GOT3 (cell line): ENCODE measurements at regions not wholly inside any gene's neighbourhood (a gene's known extent, or its start where the extent isn't known, plus 50 kb on each side); places are given as distances from the start of the nearest gene placed in this dataset.

Experiments
- DNase-seq: peaks from one replicate; lab custom pipeline; 2025; ENCODE audit warnings: mixed read lengths; lab: John Stamatoyannopoulos, UW

DNA sequence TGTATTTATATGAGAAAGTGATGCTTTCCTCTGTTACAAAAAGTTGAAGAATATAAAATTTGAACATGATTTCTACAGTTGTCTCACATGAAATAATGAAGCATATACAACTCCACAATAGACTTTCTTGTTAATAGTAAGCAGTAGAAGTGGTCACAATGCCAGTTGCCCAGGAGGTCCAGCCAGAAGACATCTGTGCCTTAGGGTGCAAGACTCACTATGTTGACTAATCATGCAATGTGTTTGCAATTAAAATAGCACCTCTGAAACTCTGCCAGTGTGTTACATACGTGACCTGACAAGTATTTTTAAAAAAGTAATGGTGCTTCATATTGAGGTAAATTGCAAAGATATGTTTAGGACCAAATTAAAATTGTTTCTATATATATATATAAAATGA, 547.2 kb downstream of the ETV1 start:
- DNase-seq: no peak

DNA sequence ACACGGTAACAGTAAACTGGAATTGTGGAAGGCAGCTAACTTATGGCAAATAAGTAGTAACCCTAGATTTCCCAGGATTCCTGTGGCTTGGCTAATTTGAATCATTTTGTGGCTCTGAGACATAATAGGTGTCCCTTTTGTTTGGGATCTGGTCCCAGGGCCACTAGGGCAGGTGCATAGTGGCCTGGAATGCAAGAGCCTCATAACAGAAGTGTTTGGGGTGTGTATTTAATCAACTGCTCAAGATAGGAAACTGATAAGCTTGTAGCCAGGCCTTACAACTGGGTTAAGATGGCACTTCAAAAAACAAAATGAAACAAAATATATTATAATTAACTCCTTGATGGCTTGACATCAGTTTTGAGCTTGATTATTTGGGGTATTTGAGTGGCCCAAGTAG, 541.8 kb downstream of the ETV1 start:
- no peak for DNase-seq

DNA sequence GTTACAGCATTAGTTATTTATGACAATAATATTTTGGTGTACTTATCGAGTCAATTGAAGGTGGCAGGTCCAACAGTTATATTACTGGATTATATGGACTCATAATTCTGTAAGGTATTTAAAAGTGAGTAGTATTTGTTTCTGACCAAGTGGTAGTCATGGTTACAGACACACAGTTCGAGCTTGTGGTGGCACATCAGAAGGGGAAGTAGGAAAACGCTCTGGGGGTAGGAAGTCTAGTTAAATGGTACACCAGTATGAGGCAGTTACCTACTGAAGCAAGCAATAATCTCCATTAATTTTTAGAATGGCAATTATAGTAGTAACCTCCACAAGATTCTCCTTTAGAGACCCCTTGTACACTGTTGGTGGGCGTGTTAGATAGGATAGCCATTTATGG, 541.2 kb downstream of the ETV1 start:
- no peak for DNase-seq

DNA sequence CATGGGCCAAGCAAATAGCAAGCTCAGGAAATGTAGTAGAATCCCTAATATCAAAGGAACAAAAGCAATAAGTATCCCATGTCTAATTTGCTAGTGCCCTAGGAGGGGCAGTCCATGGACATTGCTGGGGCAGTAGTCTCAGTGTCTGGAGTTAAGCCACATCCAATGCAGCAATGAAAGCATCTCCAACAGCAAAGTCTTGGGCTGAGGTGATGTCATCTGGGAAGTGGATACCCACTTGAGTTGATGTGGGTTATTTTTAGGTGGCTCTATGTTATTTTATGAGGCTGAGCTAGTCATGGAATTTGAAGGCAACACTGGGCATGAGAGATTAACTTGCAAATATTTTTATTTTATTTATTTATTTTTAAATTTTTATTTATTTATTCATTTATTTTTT, 540.0 kb downstream of the ETV1 start:
- no peak for DNase-seq

DNA sequence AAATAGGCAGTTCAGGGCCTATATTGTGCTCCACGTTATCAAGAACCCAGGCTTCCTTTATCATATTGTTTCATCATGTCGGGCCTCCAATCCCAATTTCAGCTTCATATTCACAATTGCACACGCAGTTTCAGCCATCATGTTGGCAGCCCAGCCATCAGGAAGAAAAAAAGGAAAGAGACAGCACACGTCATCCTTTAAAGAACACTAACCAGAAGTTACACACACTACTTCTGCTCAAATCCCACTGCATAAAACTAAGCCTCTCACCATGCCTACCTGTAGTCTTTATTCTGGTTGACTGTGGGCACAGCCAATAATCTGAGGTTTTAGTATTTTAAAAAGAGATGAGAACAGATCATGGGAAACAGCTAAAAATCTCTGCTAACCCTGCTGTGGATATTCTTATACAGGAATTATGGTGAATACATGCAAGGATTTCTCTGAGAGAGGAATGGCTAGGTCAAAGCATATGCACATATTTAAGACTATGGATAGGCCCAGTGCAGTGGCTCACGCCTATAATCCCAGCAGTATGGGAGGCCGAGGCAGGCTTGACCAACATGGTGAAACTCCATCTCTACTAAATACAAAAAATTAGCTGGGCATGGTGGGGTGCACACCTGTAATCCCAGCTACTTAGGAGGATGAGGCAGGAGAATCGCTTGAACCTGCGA, 534.4 kb downstream of the ETV1 start:
- no peak for DNase-seq

DNA sequence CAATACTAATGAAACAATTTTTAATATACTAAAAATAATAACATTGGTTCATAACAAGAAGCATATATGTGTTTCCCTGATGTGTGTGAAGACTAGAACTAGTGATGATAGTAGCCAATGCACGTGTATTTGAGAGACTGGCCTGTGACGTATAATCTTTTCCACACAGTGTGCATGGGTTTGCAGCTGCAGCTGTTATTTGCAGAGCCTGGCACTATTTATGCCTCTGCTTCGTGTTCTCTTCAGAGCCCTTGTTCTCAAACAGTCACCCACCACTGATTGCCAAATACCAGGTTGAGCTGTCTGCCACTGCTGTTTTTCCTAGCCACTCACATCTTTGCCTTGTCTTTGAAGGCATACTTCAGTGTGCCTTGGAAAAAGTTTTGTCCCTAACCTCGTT, 531.7 kb downstream of the ETV1 start:
- DNase-seq: no peak

DNA sequence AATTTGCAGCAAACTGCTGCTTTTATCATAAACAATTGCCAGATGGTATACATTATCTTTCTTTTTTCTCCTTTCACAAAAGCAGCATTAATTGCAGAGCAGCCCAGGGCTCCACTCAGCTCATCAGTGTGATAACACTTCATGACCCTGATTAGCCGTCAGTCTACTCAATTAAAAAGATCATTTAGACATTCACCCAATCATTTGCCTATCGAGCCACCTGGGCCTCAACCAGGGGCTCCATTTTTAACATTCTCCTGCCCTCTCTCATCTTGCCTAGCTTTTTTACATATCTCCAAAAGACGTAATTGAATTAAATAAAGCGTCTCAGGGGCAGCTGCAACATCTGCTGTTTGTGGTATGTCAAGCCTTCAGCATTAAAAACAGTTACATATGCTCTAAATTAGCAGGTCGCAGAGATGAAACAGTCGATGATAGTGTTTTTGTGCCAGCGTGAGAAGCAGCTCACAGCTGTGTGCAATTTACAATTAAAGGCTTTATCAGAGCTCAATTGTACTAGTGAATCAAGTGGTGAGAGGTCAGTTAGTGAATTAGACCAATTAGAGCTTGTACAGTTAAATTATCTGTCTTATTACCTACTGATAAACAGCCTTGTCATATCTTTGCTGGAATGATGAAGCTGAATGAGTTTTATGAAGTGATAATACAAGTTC, 522.5 kb downstream of the ETV1 start:
- no peak for DNase-seq

DNA sequence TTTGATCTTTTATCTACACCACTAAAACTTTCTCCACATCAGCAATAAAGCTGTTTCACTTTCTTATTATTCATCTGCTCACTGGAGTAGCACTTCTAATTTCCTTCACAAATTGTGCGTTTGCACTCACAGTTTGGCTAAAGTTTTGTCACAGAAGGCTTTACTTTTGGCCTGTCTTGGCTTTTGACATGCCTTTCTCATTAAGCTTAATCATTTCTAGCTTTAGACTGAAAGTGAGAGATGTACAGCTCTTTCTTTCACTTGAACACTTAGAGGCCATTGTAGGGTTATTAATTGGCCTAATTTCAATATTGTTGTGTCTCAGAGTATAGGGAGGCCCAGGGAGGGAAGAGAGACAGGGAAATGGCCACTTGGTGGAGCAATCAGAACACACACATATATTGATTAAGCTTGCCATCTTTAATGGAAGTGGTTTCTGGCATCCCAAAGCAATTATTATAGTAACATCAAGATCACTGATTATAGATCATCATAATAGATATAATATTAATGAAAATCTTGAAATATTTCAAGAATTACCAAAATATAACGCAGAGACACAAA, 512.5 kb downstream of the ETV1 start:
- no peak for DNase-seq

DNA sequence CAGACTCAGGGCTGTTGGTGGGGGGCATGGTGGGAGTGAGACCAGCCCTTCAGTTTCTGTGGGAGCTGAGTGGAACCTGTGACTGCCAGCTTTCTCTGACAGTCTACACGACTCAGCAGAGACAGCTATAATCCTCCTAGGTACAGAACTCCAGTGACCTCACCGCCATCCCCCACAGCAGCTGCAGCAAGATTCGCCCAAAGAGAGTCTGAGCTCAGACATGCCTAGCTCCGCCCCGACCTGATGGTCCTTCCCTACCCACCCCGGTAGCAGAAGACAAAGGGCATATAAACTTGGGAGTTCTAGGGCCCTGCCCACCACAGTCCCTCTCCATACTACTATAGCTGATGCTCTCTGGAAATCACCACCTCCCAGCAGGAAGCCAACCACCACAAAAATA, 500.1 kb downstream of the ETV1 start:
- DNase-seq: no peak

DNA sequence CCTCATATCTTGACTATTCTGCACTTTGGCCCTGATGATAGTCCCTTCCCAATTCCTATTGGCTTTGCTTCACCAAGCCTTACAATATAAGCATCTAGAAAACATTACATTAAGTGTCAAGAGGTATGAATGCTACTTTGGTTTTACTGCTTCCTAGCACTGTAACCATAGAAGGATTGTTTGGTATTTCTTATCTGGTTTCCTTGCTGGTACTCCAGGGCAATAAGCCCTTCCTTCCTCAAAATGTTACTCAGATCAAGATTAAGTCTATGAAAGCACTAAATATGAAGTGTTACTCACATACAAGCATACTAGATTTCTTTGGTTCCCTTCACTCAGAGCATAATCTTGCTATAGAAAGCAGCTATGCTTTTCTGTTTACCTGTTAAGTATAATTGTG, 492.5 kb downstream of the ETV1 start:
- no peak for DNase-seq

DNA sequence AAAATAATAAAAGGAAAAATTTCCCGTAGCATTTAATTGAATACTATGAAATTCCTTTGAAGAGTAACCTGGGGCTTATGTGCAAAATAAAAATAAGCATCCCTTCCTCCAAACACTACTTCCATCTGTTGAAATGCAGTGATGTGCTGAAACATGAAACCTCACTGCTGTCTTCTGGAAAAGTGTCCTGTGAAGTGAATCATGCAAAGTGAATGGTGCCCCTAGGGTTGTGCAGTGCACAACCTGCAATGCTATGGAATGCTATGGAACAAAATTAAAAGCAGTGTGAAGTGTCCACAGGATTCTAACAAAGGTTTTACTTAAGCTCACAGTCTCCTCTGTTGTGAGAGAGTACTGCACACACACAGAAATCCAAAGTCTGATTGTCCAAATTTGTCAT, 480.9 kb downstream of the ETV1 start:
- DNase-seq: no peak

DNA sequence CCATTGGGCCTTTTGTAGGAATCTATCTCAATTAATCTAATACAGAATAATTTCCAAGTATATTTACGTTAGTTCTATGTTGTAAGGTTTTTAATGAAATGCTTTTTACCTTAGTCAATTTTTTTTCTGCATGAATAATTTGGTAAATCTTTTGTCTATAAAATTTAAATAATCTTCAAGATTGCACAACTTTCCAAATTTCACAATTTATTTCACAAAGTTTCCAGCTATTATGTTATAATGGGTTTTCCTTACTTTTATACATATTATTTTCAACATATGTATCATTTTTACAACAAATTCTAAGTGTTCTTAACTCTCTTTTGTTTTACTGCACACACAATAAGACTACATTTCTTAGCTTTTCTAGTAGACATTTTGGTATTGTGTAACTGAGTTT, 470.7 kb downstream of the ETV1 start:
- no peak for DNase-seq

DNA sequence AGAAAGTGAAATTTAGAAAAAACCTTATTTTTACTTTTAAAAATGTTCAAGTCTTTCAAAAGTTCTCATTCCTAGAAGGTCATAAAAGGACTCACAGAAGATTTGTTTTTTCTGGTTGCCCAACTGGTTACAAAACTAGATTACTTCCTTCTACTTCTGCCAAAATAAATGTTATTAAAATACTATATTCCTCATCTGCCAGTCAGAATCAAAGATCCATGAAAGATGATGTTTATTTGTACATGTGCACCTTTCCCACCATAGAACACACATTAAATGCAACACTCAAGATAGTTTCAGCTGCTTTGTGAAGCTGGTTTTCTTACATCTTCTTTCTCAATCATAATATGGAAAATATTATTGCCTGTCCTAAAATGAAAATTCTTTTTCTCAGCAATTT, 465.4 kb downstream of the ETV1 start:
- DNase-seq: no peak

DNA sequence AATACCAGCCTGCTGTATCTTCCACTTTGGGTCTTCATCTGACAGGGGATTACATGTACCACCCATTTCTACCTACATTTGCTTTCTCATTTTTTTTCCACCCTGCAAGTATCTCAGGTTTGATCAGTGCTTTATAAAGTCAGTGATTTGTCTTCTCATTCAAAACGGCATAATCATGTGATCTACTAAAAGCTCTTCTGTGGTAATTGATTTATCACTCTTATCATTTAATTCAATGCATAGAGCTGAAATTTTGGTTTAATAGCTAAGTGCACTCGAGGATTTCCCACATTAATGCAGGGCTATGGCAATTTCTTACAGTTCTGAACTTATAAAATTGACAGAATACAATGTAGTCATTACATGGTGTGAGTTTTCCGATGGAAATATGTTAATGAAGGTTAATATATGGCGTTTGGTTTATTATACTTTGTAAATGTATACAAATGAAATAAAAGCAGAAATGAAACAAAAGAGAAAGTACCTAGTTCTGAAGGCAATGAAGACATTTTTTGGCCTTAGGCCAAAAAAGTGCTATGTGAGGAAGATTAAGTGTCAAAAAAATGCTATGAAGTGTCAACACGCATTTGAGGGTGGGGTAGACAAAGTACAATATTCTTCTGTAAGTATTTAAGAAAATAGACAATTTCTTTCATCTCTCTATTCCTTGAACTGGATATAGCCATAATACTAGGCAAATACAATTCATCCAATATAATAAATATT, 457.3 kb downstream of the ETV1 start:
- no peak for DNase-seq

DNA sequence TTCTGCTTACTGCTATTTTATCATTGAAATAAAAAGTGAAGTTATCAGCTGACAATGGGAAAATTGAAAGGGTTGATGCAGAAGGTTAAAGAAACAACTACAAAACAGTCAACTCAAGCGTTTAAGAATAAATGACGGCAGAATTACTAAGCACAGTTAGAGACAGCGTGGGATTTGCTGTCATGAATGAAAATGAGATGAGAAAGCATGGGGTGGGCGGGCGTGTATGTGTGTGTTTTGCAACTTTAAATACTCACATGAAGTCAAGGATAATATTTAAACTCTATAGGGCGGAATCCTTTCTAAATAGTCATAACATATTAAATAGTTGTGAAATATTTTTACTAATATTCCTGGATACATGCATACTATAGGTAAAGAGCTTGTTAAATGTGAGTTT, 450.8 kb downstream of the ETV1 start:
- DNase-seq: no peak

DNA sequence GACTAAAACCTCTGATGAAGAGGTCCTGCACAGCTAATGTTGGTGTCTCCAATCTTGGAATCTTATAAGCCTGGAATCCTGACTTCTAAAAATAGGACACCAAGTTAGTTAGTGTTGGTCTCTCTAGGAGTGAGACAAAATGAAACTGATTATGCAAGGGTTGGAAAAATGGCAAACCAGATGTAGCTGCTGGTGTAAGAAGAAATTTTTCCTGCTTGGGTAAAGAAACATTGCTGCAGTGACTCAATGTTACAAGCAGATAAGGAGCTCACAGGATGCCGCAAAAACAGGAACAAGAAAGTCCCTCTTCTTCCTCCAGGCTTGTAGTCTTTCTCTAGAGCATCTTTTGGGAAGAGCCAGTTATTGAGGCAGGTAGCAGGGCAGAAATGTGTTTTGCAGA, 449.0 kb downstream of the ETV1 start:
- DNase-seq: no peak

DNA sequence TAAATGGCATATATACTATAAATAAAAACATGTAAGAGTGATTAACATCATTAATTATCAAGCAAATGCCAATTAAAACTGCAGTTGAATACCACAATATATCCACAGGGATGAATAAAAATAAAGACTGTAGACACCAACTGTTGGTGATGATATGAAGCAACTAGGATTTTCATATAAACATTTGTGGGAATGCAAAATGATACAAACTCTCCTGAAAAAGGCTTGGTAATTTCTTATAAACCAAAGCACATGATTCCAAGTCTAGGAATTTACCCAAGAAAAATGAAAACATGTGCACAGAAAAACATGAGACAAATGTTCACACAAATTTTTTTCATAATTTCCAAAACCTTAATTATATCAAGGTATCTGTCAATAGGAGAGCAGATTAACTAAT, 448.1 kb downstream of the ETV1 start:
- DNase-seq: no peak

DNA sequence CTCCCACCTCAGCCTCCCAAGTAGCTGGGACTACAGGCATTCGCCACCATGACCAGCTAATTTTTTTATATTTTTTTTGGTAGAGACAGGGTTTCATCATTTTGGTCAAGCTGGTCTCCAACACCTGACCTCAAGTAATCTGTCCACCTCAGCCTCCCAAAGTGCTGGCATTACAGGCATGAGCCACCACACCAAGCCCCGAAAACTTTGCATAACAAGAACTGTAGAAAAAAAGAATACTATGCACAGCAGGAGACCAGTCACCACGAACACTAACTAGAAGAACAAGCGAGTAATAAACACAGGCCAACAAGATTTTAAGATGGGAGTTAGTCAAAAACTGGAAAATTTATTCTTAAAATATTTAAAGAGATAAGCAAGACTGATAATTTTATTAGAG, 447.0 kb downstream of the ETV1 start:
- no peak for DNase-seq

DNA sequence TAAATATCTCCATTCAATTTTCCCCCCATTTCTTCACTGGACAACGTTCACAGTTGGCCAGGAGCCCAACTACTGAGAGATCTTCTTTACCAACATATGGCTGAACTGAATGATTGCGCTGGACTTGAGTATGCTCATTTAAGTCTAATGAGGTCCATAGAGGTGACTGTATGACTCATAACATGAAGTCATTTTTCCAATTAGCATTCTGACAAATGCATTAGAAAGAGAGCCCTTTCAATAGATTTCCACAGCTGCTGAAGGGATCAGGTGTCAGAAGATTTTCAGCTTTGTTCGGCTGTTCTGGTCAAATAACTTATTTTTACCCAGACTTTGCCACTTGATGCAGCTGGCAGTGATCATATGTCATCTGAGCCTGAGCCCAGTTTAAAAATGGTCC, 438.0 kb downstream of the ETV1 start:
- no peak for DNase-seq

DNA sequence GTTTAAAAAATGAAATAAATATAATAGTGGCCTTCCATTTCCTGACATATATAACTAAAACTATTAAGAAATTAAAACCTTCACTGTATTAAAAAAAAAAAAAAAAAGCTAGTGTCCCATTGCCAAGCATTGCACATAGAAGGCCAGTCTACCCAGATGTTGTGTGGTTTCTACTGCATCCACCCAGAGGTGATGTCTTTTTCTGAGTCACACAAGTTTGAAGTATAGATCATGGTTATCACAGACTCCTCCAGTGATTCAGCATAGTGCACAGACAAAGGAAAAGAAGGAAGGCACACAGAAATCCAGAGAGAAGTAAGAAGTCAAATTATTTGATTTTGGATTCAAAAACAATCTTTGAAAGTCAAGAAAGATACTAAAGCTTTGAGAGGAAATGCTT, 429.0 kb downstream of the ETV1 start:
- DNase-seq: no peak

DNA sequence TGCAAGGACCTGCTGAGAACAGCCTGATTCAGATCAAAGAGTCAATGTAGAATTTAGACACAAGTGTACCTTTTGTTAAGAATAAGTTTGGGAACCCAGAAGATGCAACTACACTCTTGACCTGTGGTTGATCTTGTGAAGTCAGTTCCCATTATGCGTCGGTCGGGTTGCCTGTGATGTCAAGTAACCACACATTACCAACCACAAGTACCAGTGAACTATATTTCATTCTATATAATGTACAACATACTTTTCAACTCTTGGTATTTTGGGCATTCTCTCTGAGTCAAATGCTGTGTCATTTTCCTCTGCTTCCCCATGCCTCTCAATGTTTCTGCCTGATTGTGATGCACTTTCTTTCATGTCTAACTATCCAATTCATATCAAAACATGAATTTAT, 426.2 kb downstream of the ETV1 start:
- DNase-seq: no peak

DNA sequence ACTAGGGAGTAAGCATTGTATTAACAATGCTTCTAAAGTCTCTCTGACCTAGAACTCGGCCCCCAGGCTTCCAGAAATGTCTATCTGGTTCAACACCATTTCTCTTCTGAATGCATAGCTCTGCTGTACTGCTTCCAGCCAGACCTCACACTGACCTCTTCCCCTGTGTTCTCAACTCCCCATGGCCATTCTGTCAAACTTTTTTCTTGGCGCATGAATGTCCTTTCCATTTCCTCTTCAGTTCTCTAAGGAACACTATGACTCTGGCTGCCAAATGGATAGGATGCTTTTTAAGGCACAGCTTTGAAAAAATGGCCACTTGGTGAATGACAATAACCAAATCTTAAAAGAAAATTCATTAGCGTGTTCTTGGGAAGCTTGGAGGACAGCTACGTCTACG, 425.8 kb downstream of the ETV1 start:
- DNase-seq: no peak

DNA sequence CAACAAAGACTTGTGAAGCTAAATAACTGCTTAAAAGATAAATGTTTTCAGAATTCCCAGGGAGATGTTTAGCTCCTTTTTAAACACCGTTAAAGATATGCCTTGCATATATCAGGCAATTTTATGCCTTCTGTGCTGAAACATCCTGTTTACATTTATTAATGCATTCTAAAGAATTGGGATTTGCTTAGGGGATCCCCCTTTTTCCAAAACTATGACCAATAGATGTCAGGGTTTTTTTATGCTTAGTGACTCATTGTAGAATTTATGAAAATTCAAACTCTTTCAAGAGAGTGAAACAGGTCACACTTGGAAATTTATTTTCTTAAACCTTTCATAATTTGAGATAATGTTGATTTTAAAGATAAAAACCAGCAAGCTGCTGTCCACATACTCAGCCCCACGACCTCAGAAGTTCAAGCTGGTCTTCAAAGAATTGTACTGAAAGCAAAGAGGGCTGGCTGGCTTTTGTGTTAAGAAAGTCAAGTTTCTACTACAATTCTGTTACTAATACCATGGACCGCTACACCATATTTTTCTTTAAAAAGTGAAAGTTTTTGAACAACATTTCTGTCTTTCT, 411.8 kb downstream of the ETV1 start:
- DNase-seq: no peak
